ENCODE measurements at regions not wholly inside any gene's neighbourhood (a gene's known extent, or its start where the extent isn't known, plus 50 kb on each side); places are given as distances from the start of the nearest gene placed in this dataset.

- BruUV-seq (replicated peaks): no TSS peak
- no peak overlapping the region for H3K4me2 ChIP-seq (ENCODE audit: low read length)
- DNase-seq (no peak), ATAC-seq (no peak)
- ChIA-PET POLR2A (ENCODE audit: unreplicated experiment) (no interaction called here), CTCF (no interaction called here)
- no peaks in the 10 kb centered on the region for H3K36me3 ChIP-seq (ENCODE audit: low read depth, low read length)
- H3K4me1 ChIP-seq (ENCODE audit: insufficient read depth, low read length): no peaks in the 10 kb centered on the region
- no peak overlapping the region for H3K27ac ChIP-seq (ENCODE audit: low read length)
- H3K4me3 ChIP-seq (ENCODE audit: low read length): no peak overlapping the region
- no peaks in the 10 kb centered on the region for H4K20me1 ChIP-seq (ENCODE audit: low read length)
- H3K9me3 ChIP-seq (ENCODE audit: low read length): 0 out of 2 replicates have a peak, but pooled peaks cover 3% of the 10 kb centered on the region
- no peaks in the 10 kb centered on the region for H3K9me2 ChIP-seq (replicated peaks; ENCODE audit: low read length)
- intact Hi-C loops (cut with micrococcal nuclease): no loop called here
- H3F3A ChIP-seq (ENCODE audit: low read length, unreplicated experiment): no peaks in the 10 kb centered on the region
- no peak overlapping the region for H2AFZ ChIP-seq (ENCODE audit: low read length)
- no peak for TF ChIP-seq EZH2phosphoT487 (IDR thresholded peaks at IDR 0.05; ENCODE audit: borderline replicate concordance, low read length)
- TF ChIP-seq EZH2 (IDR thresholded peaks at IDR 0.05; ENCODE audit: low read length, unreplicated experiment): no peak
- TF ChIP-seq, protein P1, sequence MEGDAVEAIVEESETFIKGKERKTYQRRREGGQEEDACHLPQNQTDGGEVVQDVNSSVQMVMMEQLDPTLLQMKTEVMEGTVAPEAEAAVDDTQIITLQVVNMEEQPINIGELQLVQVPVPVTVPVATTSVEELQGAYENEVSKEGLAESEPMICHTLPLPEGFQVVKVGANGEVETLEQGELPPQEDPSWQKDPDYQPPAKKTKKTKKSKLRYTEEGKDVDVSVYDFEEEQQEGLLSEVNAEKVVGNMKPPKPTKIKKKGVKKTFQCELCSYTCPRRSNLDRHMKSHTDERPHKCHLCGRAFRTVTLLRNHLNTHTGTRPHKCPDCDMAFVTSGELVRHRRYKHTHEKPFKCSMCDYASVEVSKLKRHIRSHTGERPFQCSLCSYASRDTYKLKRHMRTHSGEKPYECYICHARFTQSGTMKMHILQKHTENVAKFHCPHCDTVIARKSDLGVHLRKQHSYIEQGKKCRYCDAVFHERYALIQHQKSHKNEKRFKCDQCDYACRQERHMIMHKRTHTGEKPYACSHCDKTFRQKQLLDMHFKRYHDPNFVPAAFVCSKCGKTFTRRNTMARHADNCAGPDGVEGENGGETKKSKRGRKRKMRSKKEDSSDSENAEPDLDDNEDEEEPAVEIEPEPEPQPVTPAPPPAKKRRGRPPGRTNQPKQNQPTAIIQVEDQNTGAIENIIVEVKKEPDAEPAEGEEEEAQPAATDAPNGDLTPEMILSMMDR (conservative IDR thresholded peaks at IDR 0.05; ENCODE audit: low read depth, low read length): no peak
- no peak overlapping the region for H3K9ac ChIP-seq (ENCODE audit: low read length)
- no peaks in the 10 kb centered on the region for H3K79me2 ChIP-seq (ENCODE audit: low read length)
- H3K27me3 ChIP-seq (ENCODE audit: low read length): peaks cover 81% of the 10 kb centered on the region
Observed at GRCh38 chr11:122285070-122285988, 169.3 kb upstream of the BLID start.

GRCh38 chr11:122280870-122281269 is 164.9 kb upstream of the BLID start:
- Histone ChIP-seq H3K36me3 (ENCODE audit: low read depth, low read length) (no peaks in the 10 kb centered on the region), H3K9me3 (ENCODE audit: low read length) (no peaks in the 10 kb centered on the region), H3K4me2 (ENCODE audit: low read length) (no peak overlapping the region), H3K9me2 (replicated peaks; ENCODE audit: low read length) (no peaks in the 10 kb centered on the region), H3F3A (ENCODE audit: low read length, unreplicated experiment) (no peaks in the 10 kb centered on the region), H4K20me1 (ENCODE audit: low read length) (no peaks in the 10 kb centered on the region), H2AFZ (ENCODE audit: low read length) (no peak overlapping the region), H3K27me3 (ENCODE audit: low read length) (peaks cover 71% of the 10 kb centered on the region), H3K9ac (ENCODE audit: low read length) (no peak overlapping the region), H3K27ac (ENCODE audit: low read length) (no peak overlapping the region), H3K4me3 (ENCODE audit: low read length) (no peak overlapping the region), H3K79me2 (ENCODE audit: low read length) (no peaks in the 10 kb centered on the region), H3K4me1 (ENCODE audit: insufficient read depth, low read length) (no peaks in the 10 kb centered on the region)
- DNase-seq: no peak
- CTCF ChIA-PET: no interaction called here
- TF ChIP-seq EZH2 (IDR thresholded peaks at IDR 0.05; ENCODE audit: low read length, unreplicated experiment): no peak
- POLR2A ChIA-PET (ENCODE audit: unreplicated experiment): no interaction called here
- no TSS peak for BruUV-seq (replicated peaks)
- no peak for ATAC-seq
- intact Hi-C loops (cut with micrococcal nuclease): no loop called here

DNA sequence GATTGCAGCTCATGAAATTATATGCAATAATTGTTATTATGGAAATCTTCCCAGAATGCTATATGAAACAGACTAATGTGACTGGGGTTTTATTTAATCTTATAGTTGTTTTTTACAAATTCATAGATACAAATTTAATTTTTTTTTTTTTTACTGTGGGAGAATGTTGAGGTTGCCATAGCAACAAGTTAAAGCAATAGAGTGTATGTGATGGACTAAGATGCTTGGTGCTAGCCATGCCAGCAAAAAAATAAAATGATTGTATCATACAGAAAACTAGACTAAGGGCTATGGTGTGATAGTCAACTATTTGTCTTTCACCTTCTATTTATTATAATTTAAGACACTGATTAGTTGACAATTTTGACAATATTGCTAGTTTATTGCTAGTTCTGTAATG is 163.2 kb upstream of the BLID start:
- ATAC-seq (no peak), DNase-seq (no peak)
- Histone ChIP-seq H3K9me2 (replicated peaks; ENCODE audit: low read length) (no peaks in the 10 kb centered on the region), H3K4me1 (ENCODE audit: insufficient read depth, low read length) (no peaks in the 10 kb centered on the region), H3K4me3 (ENCODE audit: low read length) (no peak overlapping the region), H3K27me3 (ENCODE audit: low read length) (peaks cover 73% of the 10 kb centered on the region), H4K20me1 (ENCODE audit: low read length) (no peaks in the 10 kb centered on the region), H3F3A (ENCODE audit: low read length, unreplicated experiment) (no peaks in the 10 kb centered on the region), H3K4me2 (ENCODE audit: low read length) (no peak overlapping the region), H3K36me3 (ENCODE audit: low read depth, low read length) (no peaks in the 10 kb centered on the region), H3K27ac (ENCODE audit: low read length) (no peak overlapping the region), H2AFZ (ENCODE audit: low read length) (no peak overlapping the region), H3K9me3 (ENCODE audit: low read length) (no peaks in the 10 kb centered on the region), H3K9ac (ENCODE audit: low read length) (no peak overlapping the region), H3K79me2 (ENCODE audit: low read length) (no peaks in the 10 kb centered on the region)
- TF ChIP-seq EZH2phosphoT487 (IDR thresholded peaks at IDR 0.05; ENCODE audit: borderline replicate concordance, low read length): no peak
- POLR2A ChIA-PET (ENCODE audit: unreplicated experiment): no interaction called here
- BruUV-seq (replicated peaks): no TSS peak
- CTCF ChIA-PET: no interaction called here
- intact Hi-C loops (cut with micrococcal nuclease): no loop called here

Data from PC-3 (cell line).